ENCODE measurements at regions not wholly inside any gene's neighbourhood (a gene's known extent, or its start where the extent isn't known, plus 50 kb on each side); places are given as distances from the start of the nearest gene placed in this dataset.

GRCh38 chr3:74288761-74289160, 325.7 kb downstream of the CNTN3 start:
- H3K4me3 ChIP-seq (ENCODE audit: low read depth, low read length) = no peak overlapping the region
- no peak for DNase-seq (ENCODE audit: low read depth)
- TF ChIP-seq CTCF (IDR thresholded peaks at IDR 0.05; ENCODE audit: low read depth, low read length) = no peak
- no peak for TF ChIP-seq MYC (IDR thresholded peaks at IDR 0.05; ENCODE audit: low read depth, low read length)
- no peak for TF ChIP-seq POLR2A (IDR thresholded peaks at IDR 0.05; ENCODE audit: extremely low read depth, insufficient read length)
- TF ChIP-seq, protein P1, sequence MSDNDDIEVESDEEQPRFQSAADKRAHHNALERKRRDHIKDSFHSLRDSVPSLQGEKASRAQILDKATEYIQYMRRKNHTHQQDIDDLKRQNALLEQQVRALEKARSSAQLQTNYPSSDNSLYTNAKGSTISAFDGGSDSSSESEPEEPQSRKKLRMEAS (IDR thresholded peaks at IDR 0.05; ENCODE audit: low read depth, low read length) = no peak

- no peak for TF ChIP-seq MYC (IDR thresholded peaks at IDR 0.05; ENCODE audit: low read depth, low read length)
- TF ChIP-seq CTCF (IDR thresholded peaks at IDR 0.05; ENCODE audit: low read depth, low read length) = no peak
- TF ChIP-seq, protein P1 (IDR thresholded peaks at IDR 0.05; ENCODE audit: low read depth, low read length) = no peak
- no peak for TF ChIP-seq POLR2A (IDR thresholded peaks at IDR 0.05; ENCODE audit: extremely low read depth, insufficient read length)
- no peak overlapping the region for H3K4me3 ChIP-seq (ENCODE audit: low read depth, low read length)
- no peak for DNase-seq (ENCODE audit: low read depth)
Observed at GRCh38 chr3:74287557-74287956, 326.9 kb downstream of the CNTN3 start.

- no peak overlapping the region for H3K4me3 ChIP-seq (ENCODE audit: low read depth, low read length)
- no peak for TF ChIP-seq MYC (IDR thresholded peaks at IDR 0.05; ENCODE audit: low read depth, low read length)
- TF ChIP-seq CTCF (IDR thresholded peaks at IDR 0.05; ENCODE audit: low read depth, low read length) = no peak
- no peak for TF ChIP-seq POLR2A (IDR thresholded peaks at IDR 0.05; ENCODE audit: extremely low read depth, insufficient read length)
- TF ChIP-seq, protein P1 (IDR thresholded peaks at IDR 0.05; ENCODE audit: low read depth, low read length) = no peak
- DNase-seq (ENCODE audit: low read depth) = no peak
Observed at GRCh38 chr3:74282202-74282601, 332.3 kb downstream of the CNTN3 start.

DNA sequence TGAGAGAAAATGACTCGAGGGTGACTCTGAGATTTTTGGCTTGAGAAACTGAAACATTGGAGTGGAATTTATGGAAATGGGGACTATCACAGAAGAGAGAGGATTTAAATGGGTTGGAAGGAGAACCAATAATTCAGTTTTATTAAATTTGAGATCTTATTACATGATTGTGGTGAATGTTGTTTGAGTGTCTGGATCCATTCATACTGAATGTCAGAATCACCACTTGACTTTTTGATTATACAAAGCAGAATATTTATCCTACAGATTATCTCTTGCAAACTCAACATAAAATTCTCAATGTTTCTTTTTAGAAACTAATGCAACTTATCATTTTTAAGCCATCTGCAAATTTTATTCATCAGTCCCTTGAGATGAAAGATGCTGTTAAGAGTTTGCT, 332.8 kb downstream of the CNTN3 start:
- TF ChIP-seq CTCF (IDR thresholded peaks at IDR 0.05; ENCODE audit: low read depth, low read length) (no peak), POLR2A (IDR thresholded peaks at IDR 0.05; ENCODE audit: extremely low read depth, insufficient read length) (no peak)

GRCh38 chr3:74273555-74274402, 340.7 kb downstream of the CNTN3 start:
- TF ChIP-seq CTCF (IDR thresholded peaks at IDR 0.05; ENCODE audit: low read depth, low read length) (no peak), POLR2A (IDR thresholded peaks at IDR 0.05; ENCODE audit: extremely low read depth, insufficient read length) (no peak), MYC (IDR thresholded peaks at IDR 0.05; ENCODE audit: low read depth, low read length) (no peak)
- TF ChIP-seq, protein P1 (IDR thresholded peaks at IDR 0.05; ENCODE audit: low read depth, low read length) = no peak

More for the DNA sequence above, 332.8 kb downstream of the CNTN3 start:
- no peak overlapping the region for H3K4me3 ChIP-seq (ENCODE audit: low read depth, low read length)
- DNase-seq (ENCODE audit: low read depth) = no peak

More at GRCh38 chr3:74273555-74274402, 340.7 kb downstream of the CNTN3 start:
- DNase-seq (ENCODE audit: low read depth) = no peak
- no peak overlapping the region for H3K4me3 ChIP-seq (ENCODE audit: low read depth, low read length)
